ENCODE measurements at regions not wholly inside any gene's neighbourhood (a gene's known extent, or its start where the extent isn't known, plus 50 kb on each side); places are given as distances from the start of the nearest gene placed in this dataset.
"Not testable (repeated sequence)": the region's sequence is repeated elsewhere in the genome, so short reads cannot be mapped to it uniquely, and the experiment has no call there.

DNA sequence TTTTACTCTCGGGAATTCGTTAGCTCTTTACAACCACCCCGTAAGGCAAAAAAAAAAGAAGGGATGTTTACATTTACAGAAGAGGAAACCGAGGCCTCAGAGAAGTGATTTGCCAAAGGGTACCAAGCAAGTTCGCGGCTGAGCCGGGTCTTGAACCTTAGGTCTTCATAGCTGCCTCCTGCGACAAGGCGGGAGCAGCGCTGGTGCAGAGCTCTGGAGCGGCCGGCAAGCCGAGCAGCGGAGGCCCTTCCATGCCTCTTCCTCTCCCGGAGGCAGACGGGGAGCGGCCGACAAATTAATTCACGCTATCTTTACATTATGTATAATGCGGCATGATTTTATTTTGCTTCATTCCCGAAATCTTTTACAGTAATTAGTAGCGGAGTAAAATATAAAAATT is 536.3 kb downstream of the INSC start:
- no peak for DNase-seq (ENCODE audit: low read depth in 2 of 2, low spot score in 1 of 2)

DNA sequence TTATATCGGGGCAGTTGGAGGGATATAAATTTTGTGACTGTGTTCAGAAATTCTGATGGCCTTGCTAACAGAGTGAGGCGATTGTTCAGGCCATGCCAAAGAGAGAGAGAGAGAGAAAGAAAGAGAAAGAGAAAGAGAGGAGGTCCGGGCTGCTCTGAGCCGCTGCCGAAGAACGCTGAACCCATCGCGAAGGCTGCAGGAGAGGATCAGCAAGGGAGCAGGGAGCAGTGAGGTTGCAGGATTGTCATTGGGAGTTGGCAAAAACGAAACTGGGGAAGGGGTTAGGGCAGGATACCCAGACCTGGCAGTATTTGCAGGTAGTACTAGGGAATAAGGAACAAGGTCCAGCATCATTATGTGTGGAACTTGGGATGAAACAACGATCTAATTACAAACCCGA is 537.1 kb downstream of the INSC start:
- no peak for DNase-seq (ENCODE audit: low read depth in 2 of 2, low spot score in 1 of 2)

DNA sequence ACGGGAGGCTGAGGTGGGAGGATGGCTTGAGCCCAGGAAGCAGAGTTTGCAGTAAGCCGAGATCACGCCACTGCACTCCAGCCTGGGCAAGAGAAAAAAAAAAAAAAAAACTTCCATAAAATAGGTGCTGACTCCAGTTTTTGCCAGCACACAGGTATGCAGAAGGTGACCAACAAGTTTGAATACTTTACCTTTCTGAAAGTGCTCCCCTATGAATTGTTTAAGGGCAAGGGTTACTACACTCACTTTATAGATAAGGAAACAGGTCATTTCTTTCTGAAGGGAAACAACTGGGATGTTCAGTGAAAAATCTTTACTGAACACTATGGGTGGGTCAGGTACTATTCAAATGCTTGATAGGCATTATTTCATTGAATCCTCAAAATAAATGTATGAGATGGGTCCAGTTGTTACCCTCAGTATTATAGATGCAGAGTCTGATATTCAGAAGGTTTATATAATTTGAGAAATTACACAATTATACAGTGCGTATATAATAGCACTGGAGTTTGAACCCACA is 538.5 kb downstream of the INSC start:
- DNase-seq (ENCODE audit: low read depth in 2 of 2, low spot score in 1 of 2): no peak

DNA sequence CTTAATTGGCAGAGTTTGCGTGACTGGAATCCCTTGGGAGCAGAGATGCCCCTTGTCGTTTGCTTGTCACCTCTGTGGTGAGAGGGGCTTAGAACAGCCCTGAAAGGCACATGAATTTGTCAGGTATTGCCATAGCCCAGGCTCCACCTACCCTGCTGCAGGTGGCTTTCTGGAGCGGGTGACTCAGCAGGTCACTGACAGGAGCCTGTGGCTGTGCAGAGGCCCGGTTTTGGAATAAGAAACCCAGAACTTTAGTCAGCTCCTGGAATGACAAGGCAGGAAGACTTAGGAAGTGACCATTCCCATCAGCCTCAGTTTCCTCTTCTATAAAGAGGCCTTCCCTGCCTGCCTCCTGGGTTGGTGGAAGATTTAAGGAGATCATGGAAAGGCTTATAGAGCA is 539.7 kb downstream of the INSC start:
- no peak for DNase-seq (ENCODE audit: low read depth in 2 of 2, low spot score in 1 of 2)

DNA sequence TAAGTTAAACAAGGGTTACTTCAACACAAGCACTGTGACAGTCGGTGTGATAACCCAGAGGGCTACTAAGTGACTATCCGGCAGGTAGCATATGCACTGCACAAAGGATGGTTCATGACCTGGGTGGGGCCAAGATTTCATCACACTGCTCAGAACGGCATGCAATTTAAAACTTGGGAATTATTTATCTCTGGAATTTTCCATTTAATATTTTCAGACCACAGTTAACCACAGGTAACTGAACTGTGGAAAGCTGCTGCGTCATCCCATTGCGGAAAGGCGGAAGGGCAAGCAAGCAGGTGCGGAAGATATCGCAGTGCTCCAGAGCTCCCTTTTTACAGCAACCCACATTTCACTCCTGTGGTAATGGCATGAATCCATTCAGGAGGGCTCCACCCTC is 540.8 kb downstream of the INSC start:
- no peak for DNase-seq (ENCODE audit: low read depth in 2 of 2, low spot score in 1 of 2)

DNA sequence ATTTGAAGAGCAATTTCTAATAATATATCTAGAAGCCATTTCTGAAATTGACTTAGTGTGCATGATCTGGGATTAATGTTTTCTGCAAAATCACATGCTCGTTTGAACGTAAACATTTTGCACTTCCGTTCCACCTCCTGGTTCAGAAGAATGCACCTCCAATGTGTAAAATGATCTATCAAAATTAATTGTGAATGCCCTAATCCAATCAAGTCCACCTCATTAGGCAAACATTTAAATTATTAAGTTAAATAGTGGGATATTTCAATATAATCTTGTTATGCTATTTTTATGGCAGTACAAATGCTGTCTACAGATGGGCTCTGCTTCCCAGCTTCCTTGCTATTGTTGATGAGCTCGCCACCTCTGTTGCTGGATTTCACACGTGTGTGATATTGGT is 542.5 kb downstream of the INSC start:
- no peak for DNase-seq (ENCODE audit: low read depth in 2 of 2, low spot score in 1 of 2)

DNA sequence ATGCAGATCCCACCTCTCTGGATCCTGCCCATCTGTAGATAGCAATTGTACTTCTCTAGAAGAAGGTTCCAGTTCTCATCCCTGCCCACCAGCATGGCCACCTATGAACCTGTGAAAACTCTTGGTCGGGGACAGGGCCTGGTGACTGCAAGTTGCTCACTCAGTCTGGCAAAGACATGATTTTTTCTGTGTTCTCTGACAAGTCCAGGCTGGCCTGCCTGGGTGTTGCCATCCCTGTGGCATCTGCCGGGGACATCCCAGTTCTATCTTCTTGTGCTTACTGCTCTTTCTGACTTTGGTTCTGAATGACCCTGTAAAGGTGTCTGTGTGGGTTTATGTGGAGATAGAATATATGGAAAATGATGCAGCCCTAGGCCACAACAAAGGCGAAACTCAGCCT is 545.8 kb downstream of the INSC start:
- no peak for DNase-seq (ENCODE audit: low read depth in 2 of 2, low spot score in 1 of 2)

DNA sequence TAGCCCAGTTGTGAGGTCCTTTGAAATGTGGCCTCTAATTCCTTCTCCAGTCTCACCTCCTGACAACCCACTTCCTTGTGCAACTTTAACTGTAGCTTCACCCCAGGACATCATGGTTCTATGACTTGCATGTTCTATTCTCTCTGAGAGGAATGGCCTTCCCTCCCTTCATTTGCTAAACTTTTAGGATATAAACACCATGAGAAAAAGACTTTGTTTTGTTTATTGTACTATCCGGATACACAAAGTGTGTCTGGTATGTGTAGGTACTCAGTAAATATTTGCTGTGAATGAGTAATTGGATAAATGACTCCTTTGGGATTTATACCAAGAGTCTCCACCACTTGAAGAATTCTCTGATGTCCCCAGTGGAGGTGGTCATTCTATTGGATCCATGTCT is 547.6 kb downstream of the INSC start:
- DNase-seq (ENCODE audit: low read depth in 2 of 2, low spot score in 1 of 2): no peak

DNA sequence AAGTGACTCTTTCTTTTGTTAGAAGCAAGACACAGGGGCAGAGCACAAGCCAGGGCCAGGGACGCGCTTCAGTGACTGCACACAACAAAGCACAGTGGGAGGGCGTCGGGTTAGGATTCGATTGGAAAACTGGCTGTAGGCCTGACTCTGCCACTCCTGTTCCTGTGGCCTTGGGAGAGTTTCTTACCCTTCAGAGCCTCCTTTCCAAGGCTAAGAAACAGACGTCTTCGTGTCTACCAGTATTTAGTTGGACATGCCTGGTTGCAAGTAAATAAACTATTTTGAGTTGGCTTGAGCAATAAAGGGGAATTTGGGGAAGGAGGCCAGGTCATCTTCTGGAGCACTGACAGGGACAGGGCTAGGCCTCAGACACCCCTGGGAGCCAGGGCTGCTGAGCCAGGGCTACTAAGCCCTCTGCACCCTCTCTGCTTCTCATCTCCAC is 549.1 kb downstream of the INSC start:
- no peak for DNase-seq (ENCODE audit: low read depth in 2 of 2, low spot score in 1 of 2)

DNA sequence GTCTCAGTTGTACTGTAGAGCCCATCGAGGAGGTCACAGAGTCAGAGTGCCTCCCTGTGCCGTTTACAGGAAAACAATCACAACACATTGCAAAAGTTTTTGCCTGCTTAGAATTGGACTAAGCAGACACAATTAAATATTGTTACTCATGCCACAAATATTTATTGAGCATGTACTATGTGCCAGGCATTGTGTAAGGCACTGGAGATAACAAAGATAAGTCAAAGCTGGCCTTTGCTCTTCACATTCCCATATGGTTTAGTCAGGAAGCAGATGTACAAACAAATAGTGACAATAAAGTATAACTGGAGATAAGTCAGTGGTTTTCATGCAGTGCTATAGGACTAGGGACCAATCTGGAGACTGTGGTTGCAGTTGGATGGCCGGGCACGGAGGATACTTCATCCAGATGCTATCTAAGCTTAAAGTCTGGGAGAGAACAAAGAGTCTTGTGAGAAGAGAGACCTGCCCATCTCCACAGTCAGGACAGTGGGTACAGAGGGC is 550.7 kb downstream of the INSC start:
- no peak for DNase-seq (ENCODE audit: low read depth in 2 of 2, low spot score in 1 of 2)

DNA sequence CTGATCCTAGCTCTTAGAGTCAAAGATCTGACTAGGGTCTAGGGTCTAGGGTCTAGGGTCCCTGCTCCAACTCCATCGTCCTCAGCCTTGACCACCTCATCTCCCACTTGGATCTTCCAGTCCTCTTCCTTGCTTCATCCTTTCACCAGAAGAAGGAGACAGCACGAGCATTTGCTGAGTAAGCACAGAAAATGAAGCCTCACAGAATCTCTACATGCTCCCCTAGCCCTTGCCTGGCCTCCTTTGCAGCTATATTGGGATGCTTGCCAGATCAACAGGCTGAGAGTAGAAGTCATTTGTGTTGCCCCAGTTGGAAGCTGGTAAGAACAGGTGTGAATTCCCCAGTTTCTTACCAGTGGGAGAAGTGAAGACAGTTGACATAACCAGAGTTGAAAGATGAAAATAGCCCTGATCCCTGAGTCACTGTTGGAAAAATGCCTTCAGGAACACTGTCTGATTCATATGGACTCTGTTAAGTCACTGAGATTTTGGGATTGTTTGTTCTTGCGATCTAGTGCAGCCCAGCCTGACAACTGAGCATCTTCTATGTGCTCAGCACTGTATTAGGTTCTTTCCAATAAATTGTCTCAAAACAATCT is 552.5 kb downstream of the INSC start:
- no peak for DNase-seq (ENCODE audit: low read depth in 2 of 2, low spot score in 1 of 2)

DNA sequence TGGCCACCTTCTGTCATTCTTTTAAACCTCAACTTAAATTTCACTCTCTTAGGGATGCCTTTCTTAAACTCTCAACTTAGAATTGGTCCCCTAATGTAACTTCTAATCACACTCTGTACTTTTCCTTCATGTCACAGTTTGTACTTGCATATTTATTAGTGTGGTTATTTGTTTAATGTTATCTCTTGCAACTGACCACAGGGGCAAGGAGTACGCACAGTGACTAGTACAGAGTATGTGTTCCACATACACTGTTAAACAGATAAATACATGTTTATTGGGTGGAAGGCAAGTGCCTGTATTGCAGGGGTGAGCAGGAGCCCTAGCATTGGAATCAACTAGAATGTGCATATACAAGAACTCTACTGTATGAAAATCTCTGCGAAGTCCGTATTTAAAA is 554.0 kb downstream of the INSC start:
- no peak for DNase-seq (ENCODE audit: low read depth in 2 of 2, low spot score in 1 of 2)

DNA sequence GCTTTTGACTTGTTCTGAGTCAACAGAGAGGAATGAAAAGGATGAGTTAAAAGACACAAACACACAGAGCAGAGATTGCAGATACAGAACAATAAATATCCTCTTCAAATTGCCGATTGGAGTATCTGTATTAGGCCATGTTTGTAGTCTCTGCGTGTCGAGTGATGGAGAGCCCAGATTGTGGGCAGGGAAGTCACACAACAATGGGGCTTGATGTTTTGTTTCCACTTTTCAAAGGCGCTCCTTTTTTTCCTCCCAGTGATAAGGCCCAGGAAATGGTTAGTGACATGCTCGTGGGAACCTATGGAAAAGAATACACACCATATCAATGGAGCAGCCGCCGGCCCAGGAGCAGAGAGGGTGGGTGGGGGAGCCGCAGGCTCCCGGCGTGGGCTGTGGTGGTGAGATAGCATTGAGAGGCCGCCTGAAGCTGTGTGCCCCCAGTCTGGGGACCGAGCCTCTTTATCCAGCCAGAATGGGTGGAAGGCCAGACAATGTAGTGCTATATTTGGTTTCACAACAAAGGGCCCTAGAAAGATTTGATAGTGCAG is 555.9 kb downstream of the INSC start:
- no peak for DNase-seq (ENCODE audit: low read depth in 2 of 2, low spot score in 1 of 2)

DNA sequence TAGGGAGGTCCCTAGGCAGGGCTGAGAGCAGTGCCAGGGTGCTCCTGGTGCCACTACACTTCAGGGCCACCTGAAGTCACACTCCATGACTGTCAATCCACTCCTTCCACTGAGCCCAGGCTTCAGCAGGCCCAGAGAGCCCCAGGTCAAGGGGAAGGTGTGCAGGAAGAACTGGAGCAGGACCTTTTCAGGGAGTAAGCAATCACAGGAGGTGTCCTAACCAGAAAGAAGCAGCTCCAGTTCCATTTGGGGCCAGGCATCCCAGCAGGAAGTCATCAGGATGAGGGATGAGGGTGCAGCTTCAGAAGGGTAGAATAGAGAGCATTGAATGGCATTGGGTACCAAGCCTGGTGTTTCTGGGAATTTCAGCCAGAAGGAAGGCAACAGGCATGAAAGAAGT is 556.5 kb downstream of the INSC start:
- DNase-seq (ENCODE audit: low read depth in 2 of 2, low spot score in 1 of 2): no peak

DNA sequence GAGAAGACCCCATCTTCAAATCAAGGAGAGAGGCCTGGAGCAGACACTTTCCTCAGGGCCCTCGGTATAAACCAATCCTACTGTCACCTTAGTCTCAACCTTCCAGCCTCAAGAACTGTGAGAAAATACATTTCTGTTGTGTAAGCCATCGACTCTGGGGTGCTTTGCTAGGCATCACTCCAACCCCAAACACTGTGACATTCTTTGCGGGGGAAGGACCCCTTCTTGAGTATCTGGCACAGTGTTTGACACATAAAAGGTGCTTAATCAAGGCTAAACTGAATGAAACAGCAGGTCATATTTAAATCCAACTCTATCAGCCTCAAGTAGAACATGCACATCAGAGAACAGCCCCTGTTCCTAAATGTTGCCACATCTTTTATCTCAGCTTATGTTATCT is 558.1 kb downstream of the INSC start:
- DNase-seq (ENCODE audit: low read depth in 2 of 2, low spot score in 1 of 2): no peak

DNA sequence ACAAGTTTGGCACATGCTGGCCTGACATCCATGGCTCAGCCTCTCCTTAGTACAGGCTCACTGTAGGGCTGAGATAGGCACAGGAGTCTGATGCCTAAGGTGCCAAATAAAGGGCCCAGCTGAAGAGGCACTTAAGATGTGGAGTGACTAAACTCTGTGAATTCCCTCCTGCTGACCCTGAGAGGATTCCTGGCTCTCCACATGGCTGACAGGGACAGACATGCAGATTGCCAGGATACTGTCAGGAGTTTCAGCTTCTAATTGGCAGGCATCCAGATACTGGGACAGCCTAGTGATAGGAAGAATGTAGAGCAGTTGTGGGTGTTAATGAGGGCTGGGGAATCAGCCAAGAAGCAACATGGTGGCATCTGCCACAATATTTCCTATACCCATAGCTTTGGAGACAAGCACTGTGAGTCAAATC is 558.7 kb downstream of the INSC start:
- DNase-seq (ENCODE audit: low read depth in 2 of 2, low spot score in 1 of 2): no peak

DNA sequence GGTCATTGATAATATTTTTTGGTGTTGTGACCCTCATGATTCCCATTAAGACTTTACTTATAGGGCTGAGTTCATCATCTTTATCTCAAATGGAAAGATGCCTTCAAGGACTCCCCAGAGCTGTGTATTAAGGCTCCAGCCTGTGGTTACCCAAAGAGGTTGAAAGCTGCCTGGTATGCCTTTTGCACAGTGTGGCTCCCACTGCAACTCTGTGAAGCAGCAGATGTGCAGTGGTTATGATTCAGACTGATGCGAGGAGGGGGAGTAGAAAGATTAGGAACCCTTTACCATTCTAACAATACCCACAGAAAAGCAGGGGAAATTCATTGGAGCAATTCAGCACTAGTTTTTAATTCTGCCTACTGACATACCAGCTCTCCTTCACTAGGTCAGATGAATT is 560.0 kb downstream of the INSC start:
- DNase-seq (ENCODE audit: low read depth in 2 of 2, low spot score in 1 of 2): no peak

DNA sequence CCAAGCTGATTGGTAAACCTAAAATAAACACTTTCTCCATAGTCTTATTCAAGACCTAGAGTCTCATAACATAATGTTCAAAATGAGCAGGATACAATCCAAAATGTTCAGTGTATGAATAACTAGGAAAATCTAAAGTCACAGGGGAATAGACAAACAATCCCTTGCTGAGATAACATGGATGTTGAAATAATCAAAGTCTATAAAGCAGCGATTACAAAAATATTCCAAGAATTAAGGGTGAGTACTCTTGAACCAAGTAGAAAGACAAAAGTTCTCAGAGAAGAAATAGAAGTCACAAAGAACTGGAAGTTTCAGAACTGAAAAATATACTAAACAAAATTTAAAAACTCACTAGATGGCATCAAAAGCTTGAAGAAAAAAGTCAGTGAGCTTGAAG is 561.0 kb downstream of the INSC start:
- no peak for DNase-seq (ENCODE audit: low read depth in 2 of 2, low spot score in 1 of 2)

DNA sequence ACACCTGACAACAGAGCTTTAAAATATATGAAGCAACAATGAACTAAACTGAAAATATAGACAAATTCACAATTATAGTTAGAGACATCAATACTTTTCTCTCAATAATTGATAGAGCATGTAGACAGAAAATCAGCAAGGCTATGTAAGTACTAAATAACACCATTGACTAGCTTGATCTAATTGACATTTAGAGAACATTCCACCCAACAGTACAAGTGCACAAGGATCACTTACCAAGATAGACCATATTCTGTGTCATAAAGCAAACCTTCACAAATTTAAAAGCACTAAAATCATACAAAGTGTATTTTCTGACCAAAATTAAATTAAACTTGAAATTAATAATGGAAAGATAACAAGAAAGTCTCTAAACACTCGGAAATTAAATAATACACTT is 562.5 kb downstream of the INSC start:
- DNase-seq (ENCODE audit: low read depth in 2 of 2, low spot score in 1 of 2): no peak

DNA sequence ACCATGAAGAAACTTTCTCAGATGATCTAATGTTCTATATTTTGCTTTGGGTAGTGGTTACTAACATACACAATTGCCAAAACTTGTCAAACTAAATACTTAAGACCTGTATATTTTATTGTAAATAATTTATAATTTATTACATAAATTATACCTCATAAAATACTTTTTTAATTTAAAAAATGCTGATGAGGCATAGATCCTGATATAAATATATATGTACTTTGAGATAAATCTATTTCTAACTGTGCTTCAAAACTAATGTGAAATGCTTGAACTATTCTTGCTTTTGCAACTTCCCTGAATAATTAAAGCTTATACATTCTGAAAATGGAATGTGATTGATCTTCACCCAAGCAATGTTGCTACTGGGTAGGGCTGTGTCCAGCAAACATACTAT is 568.8 kb downstream of the INSC start:
- no peak for DNase-seq (ENCODE audit: low read depth in 2 of 2, low spot score in 1 of 2)

DNA sequence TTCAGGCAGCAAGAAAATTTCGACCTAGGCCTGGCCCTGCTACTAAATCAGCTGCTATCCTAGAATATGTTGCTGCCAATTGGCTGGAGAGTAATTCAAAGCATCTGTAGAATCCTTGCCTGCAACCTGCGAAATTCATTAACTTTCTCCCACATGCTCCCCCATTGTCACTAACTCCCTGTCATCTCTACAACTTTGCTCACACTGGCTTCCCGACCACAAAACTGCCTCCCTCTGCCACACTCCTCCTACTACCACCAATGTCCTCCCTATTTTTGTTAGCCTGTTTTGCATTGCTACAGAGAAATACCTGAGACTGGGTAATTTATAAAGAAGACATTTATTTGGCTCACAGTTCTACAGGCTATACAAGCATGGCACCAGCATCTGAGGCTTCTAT is 570.6 kb downstream of the INSC start:
- DNase-seq (ENCODE audit: low read depth in 2 of 2, low spot score in 1 of 2): no peak

DNA sequence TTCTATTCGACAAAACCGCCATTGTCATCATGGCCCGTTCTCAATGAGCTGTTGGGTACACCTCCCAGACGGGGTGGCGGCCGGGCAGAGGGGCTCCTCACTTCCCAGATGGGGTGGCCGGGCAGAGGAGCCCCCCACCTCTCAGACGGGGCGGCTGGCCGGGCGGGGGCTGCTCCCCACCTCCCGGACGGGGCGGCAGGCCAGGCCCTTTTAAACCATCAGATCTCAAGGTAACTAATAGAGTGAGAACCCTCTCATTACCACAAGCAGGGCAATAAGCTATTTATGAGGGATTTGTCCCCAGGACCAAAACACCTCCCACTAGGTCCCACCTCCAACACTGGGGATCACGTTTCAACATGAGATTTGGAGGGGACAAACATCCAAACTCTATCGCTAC is 571.5 kb downstream of the INSC start:
- not testable (repeated sequence) for DNase-seq (ENCODE audit: low read depth in 2 of 2, low spot score in 1 of 2)

DNA sequence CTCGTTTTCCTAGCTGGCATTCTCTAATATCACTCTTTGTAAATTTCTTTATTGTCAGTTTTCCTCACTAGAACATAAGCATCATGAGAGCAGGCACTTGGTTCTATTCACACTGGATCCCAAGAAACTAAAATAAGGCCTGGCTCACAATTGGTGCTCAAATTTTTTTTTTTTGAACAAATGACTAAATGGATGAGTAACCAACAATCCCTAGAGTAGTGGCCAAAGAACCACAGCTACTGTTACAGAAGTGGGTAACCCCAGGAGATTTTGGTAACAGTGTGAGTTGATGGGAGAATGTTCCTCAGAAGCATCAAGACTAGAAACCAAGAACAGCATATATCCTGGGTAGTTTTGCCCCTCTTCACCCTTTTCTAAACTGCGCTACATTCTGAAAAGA is 572.6 kb downstream of the INSC start:
- DNase-seq (ENCODE audit: low read depth in 2 of 2, low spot score in 1 of 2): no peak

Data from stimulated activated CD8-positive, alpha-beta memory T cell treated with anti-CD3 and anti-CD28 coated beads, Interleukin-4, amount 100 ng/mL, for 4 hours (primary cell).